ENCODE measurements at regions not wholly inside any gene's neighbourhood (a gene's known extent, or its start where the extent isn't known, plus 50 kb on each side); places are given as distances from the start of the nearest gene placed in this dataset.
"Not testable (repeated sequence)": the region's sequence is repeated elsewhere in the genome, so short reads cannot be mapped to it uniquely, and the experiment has no call there.

DNA sequence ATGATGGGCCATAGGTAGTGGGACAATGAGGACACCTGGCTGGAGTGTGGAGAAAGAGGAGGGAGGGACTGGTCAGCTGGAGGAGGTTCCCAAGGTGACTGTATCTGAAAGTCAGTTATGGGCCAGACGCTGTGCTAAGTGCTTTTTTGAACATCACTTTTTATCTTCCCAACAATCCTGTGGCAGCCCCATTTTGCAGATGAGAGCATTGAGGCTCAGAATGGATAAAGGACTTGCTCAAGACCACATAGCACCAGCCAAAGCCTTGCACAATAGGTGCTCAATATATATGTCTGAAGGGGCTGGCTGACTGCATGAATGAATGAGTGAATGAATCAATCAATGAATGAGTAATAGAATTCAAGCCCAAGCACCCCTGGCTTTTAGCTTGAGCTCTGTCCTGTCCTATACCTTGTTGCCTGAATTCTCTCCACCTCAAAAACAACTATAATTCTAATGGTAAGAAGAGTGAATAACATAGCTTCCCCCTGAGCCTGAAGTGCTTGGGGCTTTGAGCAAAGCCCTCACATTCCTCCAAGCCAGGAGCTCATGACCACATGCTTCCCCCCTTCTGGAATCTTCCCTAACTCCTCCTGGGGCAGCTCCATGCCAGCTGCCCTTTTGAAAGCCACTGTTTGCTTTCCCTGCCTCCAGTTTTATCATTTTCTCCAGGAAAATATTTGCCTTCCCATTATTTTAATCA lies 150.9 kb downstream of the RPLP1 start:
- H3K27ac Mint-ChIP-seq: no peak overlapping the region
- no peak overlapping the region for H3K4me3 Mint-ChIP-seq
- peak; percentile 8 for DNase-seq
- peaks cover 7% of the 10 kb centered on the region for H3K27me3 Mint-ChIP-seq
- H3K4me1 Mint-ChIP-seq (ENCODE audit: low read depth): peaks cover 8% of the 10 kb centered on the region
- no peaks in the 10 kb centered on the region for H3K36me3 Mint-ChIP-seq (ENCODE audit: low read depth)
- no peaks in the 10 kb centered on the region for H3K9me3 Mint-ChIP-seq

DNA sequence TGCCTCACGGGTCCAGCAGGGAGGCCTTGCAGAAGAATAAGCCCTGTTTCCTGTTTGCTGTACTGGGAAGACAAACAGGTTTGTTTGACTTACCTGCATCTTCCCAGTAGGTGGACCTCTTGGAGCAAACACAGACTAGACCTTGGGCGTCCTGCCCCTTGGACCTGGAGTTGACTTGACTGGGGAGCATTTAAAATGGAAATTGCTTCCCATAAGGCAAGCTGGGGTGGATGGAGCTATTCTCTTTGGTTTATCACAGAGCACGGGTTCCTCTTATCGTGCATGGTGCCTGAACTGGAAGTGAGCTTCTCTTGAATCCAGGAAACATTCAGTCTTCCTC lies 151.4 kb downstream of the RPLP1 start:
- peaks cover 4% of the 10 kb centered on the region for H3K27me3 Mint-ChIP-seq
- H3K4me3 Mint-ChIP-seq: no peak overlapping the region
- no peaks in the 10 kb centered on the region for H3K9me3 Mint-ChIP-seq
- peak; percentile 17 for DNase-seq
- no peaks in the 10 kb centered on the region for H3K36me3 Mint-ChIP-seq (ENCODE audit: low read depth)
- H3K4me1 Mint-ChIP-seq (ENCODE audit: low read depth): peaks cover 10% of the 10 kb centered on the region
- H3K27ac Mint-ChIP-seq: no peak overlapping the region

- Mint-ChIP-seq H3K4me1 (ENCODE audit: low read depth) (peaks cover 24% of the 10 kb centered on the region), H3K27ac (no peak overlapping the region), H3K4me3 (no peak overlapping the region), H3K36me3 (ENCODE audit: low read depth) (no peaks in the 10 kb centered on the region), H3K9me3 (no peaks in the 10 kb centered on the region), H3K27me3 (no peaks in the 10 kb centered on the region)
- DNase-seq: no peak
Observed at GRCh38 chr15:69606144-69606543, 153.5 kb downstream of the RPLP1 start.

GRCh38 chr15:69606921-69607500 lies 154.4 kb downstream of the RPLP1 start:
- Mint-ChIP-seq H3K4me3 (no peak overlapping the region), H3K36me3 (ENCODE audit: low read depth) (no peaks in the 10 kb centered on the region), H3K4me1 (ENCODE audit: low read depth) (peaks cover 24% of the 10 kb centered on the region), H3K9me3 (no peaks in the 10 kb centered on the region), H3K27ac (no peak overlapping the region), H3K27me3 (no peaks in the 10 kb centered on the region)
- peak; percentile 3 for DNase-seq

GRCh38 chr15:69608661-69609060 lies 156.0 kb downstream of the RPLP1 start:
- Mint-ChIP-seq H3K36me3 (ENCODE audit: low read depth) (no peaks in the 10 kb centered on the region), H3K27ac (no peak overlapping the region), H3K4me3 (no peak overlapping the region), H3K27me3 (no peaks in the 10 kb centered on the region), H3K9me3 (no peaks in the 10 kb centered on the region), H3K4me1 (ENCODE audit: low read depth) (peaks cover 24% of the 10 kb centered on the region)
- DNase-seq: peak; percentile 1

DNA sequence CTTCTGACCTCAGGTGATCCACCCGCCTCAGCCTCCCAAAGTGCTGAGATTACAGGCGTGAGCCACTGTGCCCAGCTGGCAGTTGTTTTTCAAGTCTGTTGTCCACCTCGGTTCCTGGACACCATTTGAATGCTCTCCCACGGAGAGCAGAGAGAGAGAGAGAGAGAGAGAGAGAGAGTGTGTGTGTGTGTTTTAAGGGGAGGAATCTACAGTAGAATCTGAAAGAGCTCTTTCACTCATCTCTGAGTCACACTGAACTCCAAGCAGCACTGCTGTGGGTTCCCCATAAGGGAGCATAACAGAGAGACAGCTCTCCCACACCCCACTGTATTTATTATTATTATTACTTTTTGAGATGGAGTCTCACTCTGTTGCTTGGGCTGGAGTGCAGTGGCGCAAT lies 156.6 kb downstream of the RPLP1 start:
- no peak overlapping the region for H3K27ac Mint-ChIP-seq
- no peak overlapping the region for H3K4me3 Mint-ChIP-seq
- H3K27me3 Mint-ChIP-seq: no peaks in the 10 kb centered on the region
- peaks cover 24% of the 10 kb centered on the region for H3K4me1 Mint-ChIP-seq (ENCODE audit: low read depth)
- H3K9me3 Mint-ChIP-seq: no peaks in the 10 kb centered on the region
- H3K36me3 Mint-ChIP-seq (ENCODE audit: low read depth): no peaks in the 10 kb centered on the region
- peak; percentile 20 for DNase-seq

- Mint-ChIP-seq H3K4me3 (no peak overlapping the region), H3K27ac (no peak overlapping the region), H3K27me3 (no peaks in the 10 kb centered on the region), H3K36me3 (ENCODE audit: low read depth) (no peaks in the 10 kb centered on the region), H3K4me1 (ENCODE audit: low read depth) (peaks cover 24% of the 10 kb centered on the region), H3K9me3 (no peaks in the 10 kb centered on the region)
- DNase-seq: no peak
Observed at GRCh38 chr15:69609776-69610175, 157.2 kb downstream of the RPLP1 start.

DNA sequence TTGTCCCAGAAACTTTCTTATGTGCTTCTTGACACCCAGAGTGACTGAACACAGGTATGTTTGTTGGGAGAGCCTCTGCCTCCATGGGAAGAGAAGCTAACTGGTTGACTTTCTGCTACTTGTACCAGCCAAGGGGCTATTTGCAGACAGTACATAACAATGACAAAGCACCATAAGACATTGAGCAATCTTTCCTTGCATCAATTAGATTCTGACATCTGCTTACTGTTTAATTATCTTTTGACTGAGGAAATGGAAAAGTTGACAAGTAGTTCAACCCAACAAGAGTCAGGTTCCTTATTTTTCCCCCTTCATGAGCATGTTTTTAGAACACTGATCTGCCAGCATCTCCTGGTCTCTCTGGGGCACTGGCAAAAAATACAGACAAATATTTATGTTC lies 157.7 kb downstream of the RPLP1 start:
- Mint-ChIP-seq H3K27ac (no peak overlapping the region), H3K36me3 (ENCODE audit: low read depth) (no peaks in the 10 kb centered on the region), H3K4me3 (no peak overlapping the region), H3K27me3 (no peaks in the 10 kb centered on the region), H3K9me3 (no peaks in the 10 kb centered on the region), H3K4me1 (ENCODE audit: low read depth) (peaks cover 24% of the 10 kb centered on the region)
- DNase-seq: no peak

GRCh38 chr15:69610858-69611257 lies 158.2 kb downstream of the RPLP1 start:
- Mint-ChIP-seq H3K4me1 (ENCODE audit: low read depth) (peaks cover 23% of the 10 kb centered on the region), H3K4me3 (no peak overlapping the region), H3K36me3 (ENCODE audit: low read depth) (no peaks in the 10 kb centered on the region), H3K27ac (no peak overlapping the region), H3K27me3 (no peaks in the 10 kb centered on the region), H3K9me3 (no peaks in the 10 kb centered on the region)
- DNase-seq: peak; percentile 11

- no peak overlapping the region for H3K4me3 Mint-ChIP-seq
- no peaks in the 10 kb centered on the region for H3K36me3 Mint-ChIP-seq (ENCODE audit: low read depth)
- no peaks in the 10 kb centered on the region for H3K27me3 Mint-ChIP-seq
- no peaks in the 10 kb centered on the region for H3K9me3 Mint-ChIP-seq
- H3K27ac Mint-ChIP-seq: no peak overlapping the region
- no peak for DNase-seq
- peaks cover 18% of the 10 kb centered on the region for H3K4me1 Mint-ChIP-seq (ENCODE audit: low read depth)
Observed at GRCh38 chr15:69612112-69612511, 159.5 kb downstream of the RPLP1 start.

- DNase-seq: no peak
- Mint-ChIP-seq H3K27ac (no peak overlapping the region), H3K9me3 (no peaks in the 10 kb centered on the region), H3K27me3 (no peaks in the 10 kb centered on the region), H3K4me1 (ENCODE audit: low read depth) (peaks cover 18% of the 10 kb centered on the region), H3K36me3 (ENCODE audit: low read depth) (no peaks in the 10 kb centered on the region), H3K4me3 (no peak overlapping the region)
Observed at GRCh38 chr15:69613182-69613581, 160.6 kb downstream of the RPLP1 start.

- Mint-ChIP-seq H3K36me3 (ENCODE audit: low read depth) (no peaks in the 10 kb centered on the region), H3K27ac (no peak overlapping the region), H3K4me1 (ENCODE audit: low read depth) (peaks cover 14% of the 10 kb centered on the region), H3K4me3 (no peak overlapping the region), H3K27me3 (no peaks in the 10 kb centered on the region), H3K9me3 (no peaks in the 10 kb centered on the region)
- no peak for DNase-seq
Observed at GRCh38 chr15:69613988-69614387, 161.4 kb downstream of the RPLP1 start.

DNA sequence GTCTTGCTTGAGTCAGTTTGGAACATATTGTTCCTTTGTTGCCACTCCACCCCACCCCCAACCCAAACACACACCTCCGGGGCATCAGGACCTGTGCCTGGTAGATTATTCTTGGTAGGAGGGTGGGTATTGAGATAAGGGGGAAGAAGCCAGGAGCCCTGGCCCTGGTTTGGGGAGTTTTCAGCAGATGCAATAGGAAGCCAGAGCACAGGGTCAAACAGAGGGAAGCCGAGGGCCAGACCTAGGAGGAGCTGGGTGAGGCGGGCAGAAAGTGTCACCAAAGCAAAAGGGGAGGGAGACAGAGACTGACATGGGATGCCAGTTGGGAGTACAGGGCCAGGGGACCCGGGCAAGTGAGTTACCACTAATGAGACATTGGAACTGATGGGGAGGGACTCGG lies 163.1 kb downstream of the RPLP1 start:
- H3K4me1 Mint-ChIP-seq (ENCODE audit: low read depth): peaks cover under 1% of the 10 kb centered on the region
- no peak overlapping the region for H3K4me3 Mint-ChIP-seq
- H3K27ac Mint-ChIP-seq: no peak overlapping the region

GRCh38 chr15:69616558-69616957 lies 163.9 kb downstream of the RPLP1 start:
- no peaks in the 10 kb centered on the region for H3K36me3 Mint-ChIP-seq (ENCODE audit: low read depth)
- H3K4me1 Mint-ChIP-seq (ENCODE audit: low read depth): no peaks in the 10 kb centered on the region
- no peak overlapping the region for H3K27ac Mint-ChIP-seq
- no peaks in the 10 kb centered on the region for H3K9me3 Mint-ChIP-seq
- no peaks in the 10 kb centered on the region for H3K27me3 Mint-ChIP-seq
- no peak for DNase-seq
- H3K4me3 Mint-ChIP-seq: no peak overlapping the region

More for the DNA sequence above, 163.1 kb downstream of the RPLP1 start:
- no peak for DNase-seq
- no peaks in the 10 kb centered on the region for H3K27me3 Mint-ChIP-seq
- no peaks in the 10 kb centered on the region for H3K9me3 Mint-ChIP-seq
- no peaks in the 10 kb centered on the region for H3K36me3 Mint-ChIP-seq (ENCODE audit: low read depth)

- H3K4me1 Mint-ChIP-seq (ENCODE audit: low read depth); H3K4me3 Mint-ChIP-seq; H3K27ac Mint-ChIP-seq; H3K36me3 Mint-ChIP-seq (ENCODE audit: low read depth); DNase-seq; H3K27me3 Mint-ChIP-seq; H3K9me3 Mint-ChIP-seq: not testable (repeated sequence)
Observed at GRCh38 chr15:69617144-69617543, 164.5 kb downstream of the RPLP1 start.
